ENCODE measurements at regions not wholly inside any gene's neighbourhood (a gene's known extent, or its start where the extent isn't known, plus 50 kb on each side); places are given as distances from the start of the nearest gene placed in this dataset.
A peak's percentile ranks its signal among the peaks of the same experiment; 100 is the strongest.

DNA sequence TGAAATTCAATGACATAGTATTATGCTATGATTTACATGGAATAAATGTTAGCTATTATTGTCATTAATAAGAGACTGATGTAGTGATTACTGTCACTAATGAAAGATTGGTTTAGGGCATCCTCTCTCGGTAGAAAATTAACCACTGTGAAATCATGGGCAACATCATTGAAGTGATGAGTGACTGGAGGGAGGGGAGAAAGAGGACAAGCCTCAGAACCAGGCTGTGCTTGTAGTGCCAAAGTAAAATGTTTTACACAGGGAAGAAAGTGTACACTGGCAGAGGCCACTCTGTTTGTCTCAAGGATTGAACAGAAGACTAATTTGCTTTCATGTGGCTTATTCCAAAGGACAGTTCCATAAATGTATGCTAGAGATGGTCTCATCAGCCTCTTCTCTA, 456.2 kb upstream of the TCF4 start:
- H3K9me3 Mint-ChIP-seq (ENCODE audit: low read depth): peaks cover 19% of the 10 kb centered on the region
- DNase-seq (ENCODE audit: low spot score): no peak
- TF ChIP-seq, protein P1, sequence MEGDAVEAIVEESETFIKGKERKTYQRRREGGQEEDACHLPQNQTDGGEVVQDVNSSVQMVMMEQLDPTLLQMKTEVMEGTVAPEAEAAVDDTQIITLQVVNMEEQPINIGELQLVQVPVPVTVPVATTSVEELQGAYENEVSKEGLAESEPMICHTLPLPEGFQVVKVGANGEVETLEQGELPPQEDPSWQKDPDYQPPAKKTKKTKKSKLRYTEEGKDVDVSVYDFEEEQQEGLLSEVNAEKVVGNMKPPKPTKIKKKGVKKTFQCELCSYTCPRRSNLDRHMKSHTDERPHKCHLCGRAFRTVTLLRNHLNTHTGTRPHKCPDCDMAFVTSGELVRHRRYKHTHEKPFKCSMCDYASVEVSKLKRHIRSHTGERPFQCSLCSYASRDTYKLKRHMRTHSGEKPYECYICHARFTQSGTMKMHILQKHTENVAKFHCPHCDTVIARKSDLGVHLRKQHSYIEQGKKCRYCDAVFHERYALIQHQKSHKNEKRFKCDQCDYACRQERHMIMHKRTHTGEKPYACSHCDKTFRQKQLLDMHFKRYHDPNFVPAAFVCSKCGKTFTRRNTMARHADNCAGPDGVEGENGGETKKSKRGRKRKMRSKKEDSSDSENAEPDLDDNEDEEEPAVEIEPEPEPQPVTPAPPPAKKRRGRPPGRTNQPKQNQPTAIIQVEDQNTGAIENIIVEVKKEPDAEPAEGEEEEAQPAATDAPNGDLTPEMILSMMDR (IDR thresholded peaks at IDR 0.05): no peak
- no peak overlapping the region for H3K27ac Mint-ChIP-seq (ENCODE audit: unreplicated experiment)
- no peak overlapping the region for H3K4me3 Mint-ChIP-seq (ENCODE audit: unreplicated experiment)
- peaks cover 3% of the 10 kb centered on the region for H3K4me1 Mint-ChIP-seq (ENCODE audit: low read depth)
- H3K27me3 Mint-ChIP-seq (ENCODE audit: low read depth): no peaks in the 10 kb centered on the region
- peaks cover 8% of the 10 kb centered on the region for H3K36me3 Mint-ChIP-seq (ENCODE audit: low read depth)

DNA sequence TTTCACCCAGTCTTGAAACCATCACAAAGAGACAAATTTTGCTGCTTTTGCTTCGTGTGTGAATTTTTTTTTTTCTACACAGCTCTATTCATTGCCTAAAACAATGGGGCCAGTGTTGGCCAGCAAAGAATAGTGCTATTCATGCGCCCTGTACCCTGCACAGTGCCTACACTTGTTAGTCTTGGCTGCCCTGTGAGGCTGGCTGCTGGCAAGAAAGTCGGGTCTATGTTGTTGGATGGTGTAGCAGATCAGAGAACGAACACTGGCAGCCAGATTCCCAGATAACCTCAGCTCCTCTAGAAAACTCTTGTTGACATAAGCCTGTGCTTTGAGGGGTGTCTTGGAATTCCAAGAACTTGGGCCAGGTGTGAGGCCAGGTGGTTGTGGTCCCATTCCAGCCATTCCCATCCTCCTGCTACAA, 455.7 kb upstream of the TCF4 start:
- H3K27ac Mint-ChIP-seq (ENCODE audit: unreplicated experiment): no peak overlapping the region
- H3K36me3 Mint-ChIP-seq (ENCODE audit: low read depth): peaks cover 6% of the 10 kb centered on the region
- H3K4me1 Mint-ChIP-seq (ENCODE audit: low read depth): peaks cover 3% of the 10 kb centered on the region
- peaks cover 15% of the 10 kb centered on the region for H3K9me3 Mint-ChIP-seq (ENCODE audit: low read depth)
- no peak for DNase-seq (ENCODE audit: low spot score)
- H3K27me3 Mint-ChIP-seq (ENCODE audit: low read depth): no peaks in the 10 kb centered on the region
- no peak overlapping the region for H3K4me3 Mint-ChIP-seq (ENCODE audit: unreplicated experiment)
- TF ChIP-seq, protein P1 (IDR thresholded peaks at IDR 0.05): no peak

GRCh38 chr18:56042915-56043536, 455.0 kb upstream of the TCF4 start:
- Mint-ChIP-seq H3K36me3 (ENCODE audit: low read depth) (peaks cover 2% of the 10 kb centered on the region), H3K9me3 (ENCODE audit: low read depth) (peaks cover 10% of the 10 kb centered on the region), H3K27ac (ENCODE audit: unreplicated experiment) (no peak overlapping the region), H3K4me1 (ENCODE audit: low read depth) (peaks cover 3% of the 10 kb centered on the region), H3K27me3 (ENCODE audit: low read depth) (no peaks in the 10 kb centered on the region), H3K4me3 (ENCODE audit: unreplicated experiment) (no peak overlapping the region)
- TF ChIP-seq, protein P1 (IDR thresholded peaks at IDR 0.05): no peak
- no peak for DNase-seq (ENCODE audit: low spot score)

DNA sequence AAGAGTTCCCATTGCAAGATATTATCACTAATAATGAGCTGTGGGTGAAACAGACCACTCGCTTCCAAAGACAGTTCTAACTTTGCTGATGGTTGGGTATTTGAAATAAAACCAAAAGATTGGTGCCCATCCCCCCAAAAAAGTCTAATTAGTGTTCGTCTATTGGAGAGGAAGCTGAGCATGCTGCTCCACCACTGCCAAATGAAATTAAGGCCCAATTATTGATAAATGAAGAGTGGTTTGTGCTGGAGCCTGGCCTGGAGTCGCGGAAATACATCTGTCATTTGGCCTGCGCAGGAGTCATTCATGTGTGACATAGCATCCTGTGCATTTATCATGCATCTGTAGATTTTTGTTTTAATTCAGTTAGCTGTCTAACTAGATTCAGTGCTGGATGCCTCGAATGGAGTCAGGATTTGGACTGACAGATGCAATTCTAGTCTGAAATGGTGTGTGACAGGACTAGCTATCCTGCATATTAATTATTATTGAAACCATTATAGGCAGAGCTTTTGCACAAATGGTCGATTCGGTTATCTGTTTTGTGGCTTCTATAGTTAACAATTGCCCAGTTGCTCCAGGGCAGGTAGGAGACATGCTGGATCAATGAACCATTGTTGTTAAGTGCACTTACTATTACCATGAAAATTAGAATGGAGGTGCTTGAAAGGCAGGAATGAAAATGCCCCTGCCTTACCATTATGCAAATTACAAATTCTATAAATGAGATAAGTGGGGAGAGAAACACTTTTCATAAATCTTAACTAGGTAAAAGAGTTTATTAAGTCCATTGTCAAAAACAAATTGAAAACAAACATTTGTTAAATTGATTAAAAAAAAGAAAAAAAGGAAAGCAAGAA, 450.4 kb upstream of the TCF4 start:
- no peaks in the 10 kb centered on the region for H3K27me3 Mint-ChIP-seq (ENCODE audit: low read depth)
- H3K27ac Mint-ChIP-seq (ENCODE audit: unreplicated experiment): no peak overlapping the region
- H3K4me3 Mint-ChIP-seq (ENCODE audit: unreplicated experiment): no peak overlapping the region
- H3K9me3 Mint-ChIP-seq (ENCODE audit: low read depth): peaks cover 9% of the 10 kb centered on the region
- H3K4me1 Mint-ChIP-seq (ENCODE audit: low read depth): peaks cover 13% of the 10 kb centered on the region
- DNase-seq (ENCODE audit: low spot score): no peak
- peaks cover 1% of the 10 kb centered on the region for H3K36me3 Mint-ChIP-seq (ENCODE audit: low read depth)
- TF ChIP-seq, protein P1 (IDR thresholded peaks at IDR 0.05): no peak

GRCh38 chr18:56036741-56037140, 448.7 kb upstream of the TCF4 start:
- Mint-ChIP-seq H3K4me3 (ENCODE audit: unreplicated experiment) (no peak overlapping the region), H3K4me1 (ENCODE audit: low read depth) (peaks cover 13% of the 10 kb centered on the region), H3K27ac (ENCODE audit: unreplicated experiment) (no peak overlapping the region), H3K36me3 (ENCODE audit: low read depth) (peaks cover 1% of the 10 kb centered on the region), H3K27me3 (ENCODE audit: low read depth) (no peaks in the 10 kb centered on the region), H3K9me3 (ENCODE audit: low read depth) (peaks cover 9% of the 10 kb centered on the region)
- DNase-seq (ENCODE audit: low spot score): no peak
- TF ChIP-seq, protein P1 (IDR thresholded peaks at IDR 0.05): peak; percentile 29
